PC-3 (cell line): ENCODE measurements at regions not wholly inside any gene's neighbourhood (a gene's known extent, or its start where the extent isn't known, plus 50 kb on each side); places are given as distances from the start of the nearest gene placed in this dataset.

Experiments
- ATAC-seq: fragments of 200-7000 bp; cut with Tn5 transposase; 2 replicates; pipeline ENCODE4 v1.9.1; 2020; ENCODE audit warnings: mild to moderate bottlenecking, moderate library complexity
- BruUV-seq: library from RNA; stranded (reverse); fragments of 400-500 nt; replicated peaks from 2 replicates; lab custom pipeline; 2021; lab: Mats Ljungman, UMichigan
- CTCF ChIA-PET: fragments of 300-600 bp; sonication (Branson Sonifier 250); formaldehyde crosslinking; loops from one replicate; lab custom pipeline; 2022; ENCODE audit warnings: antibody characterized with exemption; lab: Charles Lee
- POLR2A ChIA-PET: fragments of 300-600 bp; sonication (Branson Sonifier 250); formaldehyde crosslinking; loops from one replicate; lab custom pipeline; 2022; ENCODE audit warnings: antibody characterized with exemption; ENCODE audit not compliant: unreplicated experiment; lab: Charles Lee
- DNase-seq: peaks from one replicate; pipeline ENCODE4 v3.0.0-alpha.2; 2015
- H2AFZ ChIP-seq: fragments of 300-600 bp; sonication (generic); 2 replicates; pipeline ENCODE4 v1.6.0; 2016; ENCODE audit warnings: antibody characterized with exemption, low read length
- H3F3A ChIP-seq: fragments of 300-600 bp; sonication (generic); one replicate; pipeline ENCODE4 v1.6.0; 2017; ENCODE audit warnings: antibody characterized with exemption, low read length, control low read depth, mild to moderate bottlenecking; ENCODE audit not compliant: unreplicated experiment
- H3K27ac ChIP-seq: fragments of 300-600 bp; sonication (generic); 2 replicates; pipeline ENCODE4 v1.5.1; 2016; ENCODE audit warnings: mild to moderate bottlenecking, low read length
- H3K27me3 ChIP-seq: fragments of 300-600 bp; sonication (generic); 2 replicates; pipeline ENCODE4 v1.6.1; 2016; ENCODE audit warnings: low read length, mixed read lengths
- H3K36me3 ChIP-seq: fragments of 300-600 bp; sonication (generic); 2 replicates; pipeline ENCODE4 v1.6.1; 2016; ENCODE audit warnings: low read depth, mixed run types, low read length, mixed read lengths
- H3K4me1 ChIP-seq: fragments of 300-600 bp; sonication (generic); 2 replicates; pipeline ENCODE4 v1.5.1; 2016; ENCODE audit warnings: low read length; ENCODE audit not compliant: insufficient read depth
- H3K4me2 ChIP-seq: fragments of 300-600 bp; sonication (generic); 2 replicates; pipeline ENCODE4 v1.6.0; 2016; ENCODE audit warnings: low read length
- H3K4me3 ChIP-seq: fragments of 300-600 bp; sonication (generic); 2 replicates; pipeline ENCODE4 v1.5.1; 2016; ENCODE audit warnings: mild to moderate bottlenecking, low read length, mixed read lengths
- H3K79me2 ChIP-seq: fragments of 300-600 bp; sonication (generic); 2 replicates; pipeline ENCODE4 v1.6.1; 2017; ENCODE audit warnings: low read length, mixed read lengths
- H3K9ac ChIP-seq: fragments of 300-600 bp; sonication (generic); 2 replicates; pipeline ENCODE4 v1.6.0; 2016; ENCODE audit warnings: mild to moderate bottlenecking, low read length
- H3K9me2 ChIP-seq: fragments of 300-600 bp; sonication (generic); replicated peaks from 2 replicates; pipeline ENCODE4 v1.6.1; 2016; ENCODE audit warnings: mixed run types, low read length, mixed read lengths
- H3K9me3 ChIP-seq: fragments of 300-600 bp; sonication (generic); 2 replicates; pipeline ENCODE4 v1.6.1; 2016; ENCODE audit warnings: low read length, mixed read lengths
- H4K20me1 ChIP-seq: fragments of 300-600 bp; sonication (generic); 2 replicates; pipeline ENCODE4 v1.6.1; 2016; ENCODE audit warnings: low read length, mixed read lengths
- CTCF ChIP-seq: fragments of 300-600 bp; sonication (generic); conservative IDR thresholded peaks from 2 replicates; pipeline ENCODE4 v1.5.1; 2017; ENCODE audit warnings: antibody characterized with exemption, low read depth, mild to moderate bottlenecking, low read length
- EZH2 ChIP-seq: fragments of 300-600 bp; sonication (generic); IDR thresholded peaks from one replicate; pipeline ENCODE4 v1.6.1; 2017; ENCODE audit warnings: antibody characterized with exemption, mild to moderate bottlenecking, low read length; ENCODE audit not compliant: unreplicated experiment
- EZH2phosphoT487 ChIP-seq: fragments of 300-600 bp; sonication (generic); IDR thresholded peaks from 2 replicates; pipeline ENCODE4 v1.6.1; 2018; ENCODE audit warnings: mild to moderate bottlenecking, antibody characterized with exemption, low read length, borderline replicate concordance
- intact Hi-C: fragments of 100-400 bp; cut with micrococcal nuclease; formaldehyde crosslinking; loops from 2 replicates; pipeline ENCODE4 v1.9.0; 2023

DNA sequence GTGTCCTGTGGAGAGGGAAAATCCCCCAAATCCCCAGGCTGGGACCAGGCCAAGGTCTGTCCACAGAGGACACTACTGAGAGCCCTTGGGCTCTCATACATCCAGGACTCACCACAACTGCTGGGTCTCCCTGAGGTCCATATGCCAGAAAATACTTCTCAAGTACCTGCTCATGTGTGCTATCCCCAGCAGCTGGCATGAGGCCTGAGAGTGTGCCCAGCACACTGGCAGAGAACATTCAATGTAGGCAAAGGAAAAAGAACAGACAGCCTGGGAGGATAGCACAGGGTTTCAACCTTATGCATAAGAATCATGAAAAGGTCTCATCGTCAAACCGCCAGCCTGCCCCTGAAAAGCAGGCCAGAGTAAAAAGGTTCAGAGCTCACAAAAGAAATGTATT lies 154.1 kb upstream of the TAS2R1 start:
- TF ChIP-seq CTCF (no peak), EZH2phosphoT487 (no peak), EZH2 (no peak)

DNA sequence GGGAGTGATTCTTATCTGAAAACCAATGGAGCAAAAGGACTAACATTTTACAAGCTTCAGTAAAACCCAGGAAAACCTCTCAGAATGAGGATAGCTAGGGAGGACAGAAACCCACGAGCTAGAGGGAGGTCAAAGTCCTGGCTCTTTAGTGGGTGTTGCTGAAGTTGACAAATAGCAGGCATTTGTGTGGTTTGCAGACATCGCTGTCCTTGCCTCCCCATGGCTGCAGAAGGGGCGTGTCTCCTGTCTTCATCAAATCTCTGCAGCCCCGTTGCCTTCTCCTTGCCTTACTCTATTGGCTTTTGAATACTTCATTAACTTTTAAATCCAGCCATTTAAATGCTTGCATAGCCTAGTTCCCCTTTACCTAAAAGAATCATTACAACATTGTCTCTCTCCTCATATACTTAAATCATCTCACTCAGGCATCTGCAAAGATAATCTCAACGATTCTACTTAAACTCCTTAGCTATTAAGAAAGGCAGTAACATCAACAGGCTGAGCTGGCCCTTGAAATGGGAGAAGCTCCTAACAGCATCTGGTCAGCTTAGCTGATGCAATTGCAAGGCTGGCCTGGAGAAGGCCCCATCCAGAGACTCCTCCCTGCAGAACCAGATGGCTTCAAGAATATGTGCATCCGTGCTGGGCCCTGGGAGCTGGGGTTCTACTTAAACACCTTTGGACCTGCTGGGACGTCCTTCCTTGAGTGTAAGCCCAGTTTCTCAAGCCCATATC lies 152.8 kb upstream of the TAS2R1 start:
- CTCF ChIA-PET: interaction anchor here (0.7 kb wide), 1 partner anchor 116 kb away, joined by 6 read pairs; no protein-coding TSS in a partner anchor
- DNase-seq: peak; percentile 21
- Histone ChIP-seq H4K20me1 (no peaks in the 10 kb centered on the region), H3K79me2 (no peaks in the 10 kb centered on the region), H3K36me3 (no peaks in the 10 kb centered on the region), H3K9ac (peak overlapping the region; percentile 7; the same call in 1 of the 2 replicates), H2AFZ (no peak overlapping the region), H3K4me1 (peaks cover 25% of the 10 kb centered on the region), H3K27me3 (no peaks in the 10 kb centered on the region), H3K4me3 (no peak overlapping the region), H3K9me2 (no peaks in the 10 kb centered on the region), H3F3A (no peaks in the 10 kb centered on the region), H3K4me2 (peak overlapping the region; percentile 33), H3K9me3 (no peaks in the 10 kb centered on the region), H3K27ac (peak overlapping the region; percentile 74)
- no peak for ATAC-seq
- intact Hi-C loops: no loop called here
- POLR2A ChIA-PET: no interaction called here
- TF ChIP-seq CTCF (no peak), EZH2phosphoT487 (no peak), EZH2 (no peak)
- no TSS peak for BruUV-seq

More for the DNA sequence above, 154.1 kb upstream of the TAS2R1 start:
- Histone ChIP-seq H3K9me3 (no peaks in the 10 kb centered on the region), H3K4me2 (no peak overlapping the region), H3K4me1 (peaks cover 25% of the 10 kb centered on the region), H3K36me3 (no peaks in the 10 kb centered on the region), H3K27me3 (no peaks in the 10 kb centered on the region), H3K4me3 (no peak overlapping the region), H3K27ac (no peak overlapping the region), H3F3A (no peaks in the 10 kb centered on the region), H3K9ac (no peak overlapping the region), H3K9me2 (no peaks in the 10 kb centered on the region), H3K79me2 (no peaks in the 10 kb centered on the region), H2AFZ (no peak overlapping the region), H4K20me1 (no peaks in the 10 kb centered on the region)
- intact Hi-C loops: no loop called here
- ChIA-PET POLR2A (no interaction called here), CTCF (no interaction called here)
- no TSS peak for BruUV-seq
- DNase-seq (no peak), ATAC-seq (no peak)

GRCh38 chr5:9781890-9782289 lies 151.7 kb upstream of the TAS2R1 start:
- ATAC-seq (peak; percentile 57), DNase-seq (peak; percentile 90)
- Histone ChIP-seq H3K27me3 (no peaks in the 10 kb centered on the region), H3K27ac (peak overlapping the region; percentile 74), H3K9ac (peak overlapping the region; percentile 7; the same call in 1 of the 2 replicates), H3K9me3 (no peaks in the 10 kb centered on the region), H2AFZ (no peak overlapping the region), H4K20me1 (no peaks in the 10 kb centered on the region), H3F3A (no peaks in the 10 kb centered on the region), H3K4me3 (no peak overlapping the region), H3K4me2 (peak overlapping the region; percentile 13; the same call in 1 of the 2 replicates), H3K9me2 (no peaks in the 10 kb centered on the region), H3K79me2 (no peaks in the 10 kb centered on the region), H3K36me3 (no peaks in the 10 kb centered on the region), H3K4me1 (peaks cover 26% of the 10 kb centered on the region)
- TF ChIP-seq CTCF (no peak), EZH2phosphoT487 (no peak), EZH2 (no peak)
- intact Hi-C loops: no loop called here
- CTCF ChIA-PET: no interaction called here
- POLR2A ChIA-PET: no interaction called here
- BruUV-seq: no TSS peak
